Vagina (tissue), 2 donors: ENCODE measurements at regions not wholly inside any gene's neighbourhood (a gene's known extent, or its start where the extent isn't known, plus 50 kb on each side); places are given as distances from the start of the nearest gene placed in this dataset.

Experiments used
- CTCF ChIP-seq, 3 experiments: fragments of 450-650 bp in 2 of 3; fragments of 200-600 bp in 1 of 3; sonication (generic) in 1 of 3; IDR thresholded peaks; one replicate each; pipeline ENCODE4 v1.5.1; 2017 to 2019; ENCODE audit warnings: antibody characterized with exemption in 3 of 3, mild to moderate bottlenecking in 2 of 3, moderate library complexity in 2 of 3
- POLR2AphosphoS5 ChIP-seq, 2 donors: sonication (generic); formaldehyde crosslinking; IDR thresholded peaks; one replicate each; pipeline ENCODE4 v1.9.0; 2017; ENCODE audit warnings: antibody characterized with exemption in 2 of 2, mild to moderate bottlenecking in 2 of 2, low read depth in 1 of 2; ENCODE audit not compliant: insufficient read depth in 1 of 2

GRCh38 chr16:48811478-48811877 lies 201.5 kb upstream of the N4BP1 start:
- TF ChIP-seq POLR2AphosphoS5 (IDR thresholded peaks at IDR 0.05; ENCODE audit: insufficient read depth in 1 of 2, low read depth in 1 of 2): no peak
- no peak for TF ChIP-seq CTCF (IDR thresholded peaks at IDR 0.05)
